GM19438 (cell line): ENCODE measurements at regions not wholly inside any gene's neighbourhood (a gene's known extent, or its start where the extent isn't known, plus 50 kb on each side); places are given as distances from the start of the nearest gene placed in this dataset.
"Not testable (repeated sequence)": the region's sequence is repeated elsewhere in the genome, so short reads cannot be mapped to it uniquely, and the experiment has no call there.

ENCODE experiments used
- ATAC-seq: cut with Tn5 transposase; IDR thresholded peaks from one replicate; pipeline ENCODE4 v1.9.1; 2021; ENCODE audit warnings: low read depth; ENCODE audit not compliant: unreplicated experiment

- ATAC-seq: no peak
These were observed 227.2 kb downstream of the SLCO4C1 start for GRCh38 chr5:102068870-102069269.

GRCh38 chr5:102049517-102049916 is 246.6 kb downstream of the SLCO4C1 start:
- ATAC-seq: no peak

- no peak for ATAC-seq
These were observed 247.1 kb downstream of the SLCO4C1 start for GRCh38 chr5:102048940-102049339.

- not testable (repeated sequence) for ATAC-seq
These were observed 249.0 kb downstream of the SLCO4C1 start for GRCh38 chr5:102047073-102047472.

GRCh38 chr5:102040326-102040725 is 255.8 kb downstream of the SLCO4C1 start:
- ATAC-seq: no peak

- no peak for ATAC-seq
These were observed 259.2 kb downstream of the SLCO4C1 start for GRCh38 chr5:102036927-102037326.

GRCh38 chr5:102031711-102032110 is 264.4 kb downstream of the SLCO4C1 start:
- no peak for ATAC-seq

- no peak for ATAC-seq
These were observed 277.4 kb downstream of the SLCO4C1 start for GRCh38 chr5:102018690-102019089.

- ATAC-seq: no peak
These were observed 277.8 kb downstream of the SLCO4C1 start for GRCh38 chr5:102018279-102018678.

- ATAC-seq: no peak
These were observed 281.7 kb downstream of the SLCO4C1 start for GRCh38 chr5:102014371-102014770.

- ATAC-seq: no peak
These were observed 285.4 kb downstream of the SLCO4C1 start for GRCh38 chr5:102010644-102011043.

- no peak for ATAC-seq
These were observed 298.8 kb downstream of the SLCO4C1 start for GRCh38 chr5:101997235-101997634.

GRCh38 chr5:101995585-101995984 is 300.5 kb downstream of the SLCO4C1 start:
- ATAC-seq: no peak

- no peak for ATAC-seq
These were observed 304.6 kb downstream of the SLCO4C1 start for GRCh38 chr5:101991486-101991885.

GRCh38 chr5:101989659-101990058 is 306.4 kb downstream of the SLCO4C1 start:
- ATAC-seq: no peak

- ATAC-seq: peak; percentile 88
These were observed 318.2 kb downstream of the SLCO4C1 start for GRCh38 chr5:101977729-101978345.

GRCh38 chr5:101976933-101977332 is 319.2 kb downstream of the SLCO4C1 start:
- no peak for ATAC-seq

- ATAC-seq: no peak
These were observed 326.3 kb downstream of the SLCO4C1 start for GRCh38 chr5:101969742-101970141.

GRCh38 chr5:101966476-101966875 is 329.6 kb downstream of the SLCO4C1 start:
- ATAC-seq: no peak

GRCh38 chr5:101955891-101956290 is 340.2 kb downstream of the SLCO4C1 start:
- ATAC-seq: no peak

- no peak for ATAC-seq
These were observed 346.1 kb downstream of the SLCO4C1 start for GRCh38 chr5:101950019-101950418.

- no peak for ATAC-seq
These were observed 347.5 kb downstream of the SLCO4C1 start for GRCh38 chr5:101948615-101949014.

- no peak for ATAC-seq
These were observed 352.3 kb downstream of the SLCO4C1 start for GRCh38 chr5:101943784-101944183.
